Panc1 (cell line): ENCODE measurements at regions not wholly inside any gene's neighbourhood (a gene's known extent, or its start where the extent isn't known, plus 50 kb on each side); places are given as distances from the start of the nearest gene placed in this dataset.

ENCODE experiments used
- POLR2AphosphoS5 ChIP-seq: IDR thresholded peaks from 2 replicates; pipeline ENCODE4 v1.6.1; 2012; ENCODE audit warnings: mild to moderate bottlenecking, low read depth, low read length, moderate library complexity
- SIN3A ChIP-seq: IDR thresholded peaks from 2 replicates; pipeline ENCODE4 v1.6.1; 2012; ENCODE audit warnings: low read depth, mild to moderate bottlenecking, low read length, moderate library complexity, borderline replicate concordance; ENCODE audit not compliant: insufficient read depth
- TF ChIP-seq, protein P1 (sequence below): fragments of 450-650 bp; IDR thresholded peaks from 2 replicates; pipeline ENCODE4 v1.5.1; 2017; ENCODE audit warnings: mild to moderate bottlenecking
- TF ChIP-seq, protein P2 (sequence below), 2 experiments: IDR thresholded peaks; 2 replicates each; pipeline ENCODE4 v1.6.1; 2011 to 2012; ENCODE audit warnings: low read depth in 2 of 2, control low read depth in 1 of 2, low read length in 1 of 2, mild to moderate bottlenecking in 1 of 2, moderate library complexity in 1 of 2; ENCODE audit not compliant: insufficient read depth in 1 of 2

DNA sequence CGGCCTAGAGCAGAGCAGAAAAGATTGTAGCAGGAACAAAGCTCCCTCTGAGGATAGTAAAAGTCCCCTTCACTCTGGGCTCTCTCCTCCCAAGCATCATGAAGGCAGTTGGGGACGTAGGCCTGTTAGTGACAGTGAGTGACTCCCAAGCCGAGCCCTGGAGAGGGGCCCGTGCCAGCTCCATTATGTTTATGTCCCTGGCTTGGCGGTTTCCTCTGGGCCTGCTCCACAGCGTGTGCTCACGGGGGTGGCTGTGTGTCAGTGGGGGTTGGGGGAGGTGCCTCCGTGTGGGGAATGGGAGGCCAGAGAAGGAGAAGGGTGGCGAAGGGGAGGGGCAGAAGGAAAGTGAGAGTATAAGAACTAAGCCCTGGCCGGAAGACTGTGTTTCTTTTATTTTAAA, 170.0 kb upstream of the VASH1 start:
- TF ChIP-seq SIN3A (no peak), POLR2AphosphoS5 (no peak)
- TF ChIP-seq, protein P1, sequence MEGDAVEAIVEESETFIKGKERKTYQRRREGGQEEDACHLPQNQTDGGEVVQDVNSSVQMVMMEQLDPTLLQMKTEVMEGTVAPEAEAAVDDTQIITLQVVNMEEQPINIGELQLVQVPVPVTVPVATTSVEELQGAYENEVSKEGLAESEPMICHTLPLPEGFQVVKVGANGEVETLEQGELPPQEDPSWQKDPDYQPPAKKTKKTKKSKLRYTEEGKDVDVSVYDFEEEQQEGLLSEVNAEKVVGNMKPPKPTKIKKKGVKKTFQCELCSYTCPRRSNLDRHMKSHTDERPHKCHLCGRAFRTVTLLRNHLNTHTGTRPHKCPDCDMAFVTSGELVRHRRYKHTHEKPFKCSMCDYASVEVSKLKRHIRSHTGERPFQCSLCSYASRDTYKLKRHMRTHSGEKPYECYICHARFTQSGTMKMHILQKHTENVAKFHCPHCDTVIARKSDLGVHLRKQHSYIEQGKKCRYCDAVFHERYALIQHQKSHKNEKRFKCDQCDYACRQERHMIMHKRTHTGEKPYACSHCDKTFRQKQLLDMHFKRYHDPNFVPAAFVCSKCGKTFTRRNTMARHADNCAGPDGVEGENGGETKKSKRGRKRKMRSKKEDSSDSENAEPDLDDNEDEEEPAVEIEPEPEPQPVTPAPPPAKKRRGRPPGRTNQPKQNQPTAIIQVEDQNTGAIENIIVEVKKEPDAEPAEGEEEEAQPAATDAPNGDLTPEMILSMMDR = no peak
- TF ChIP-seq, protein P2, sequence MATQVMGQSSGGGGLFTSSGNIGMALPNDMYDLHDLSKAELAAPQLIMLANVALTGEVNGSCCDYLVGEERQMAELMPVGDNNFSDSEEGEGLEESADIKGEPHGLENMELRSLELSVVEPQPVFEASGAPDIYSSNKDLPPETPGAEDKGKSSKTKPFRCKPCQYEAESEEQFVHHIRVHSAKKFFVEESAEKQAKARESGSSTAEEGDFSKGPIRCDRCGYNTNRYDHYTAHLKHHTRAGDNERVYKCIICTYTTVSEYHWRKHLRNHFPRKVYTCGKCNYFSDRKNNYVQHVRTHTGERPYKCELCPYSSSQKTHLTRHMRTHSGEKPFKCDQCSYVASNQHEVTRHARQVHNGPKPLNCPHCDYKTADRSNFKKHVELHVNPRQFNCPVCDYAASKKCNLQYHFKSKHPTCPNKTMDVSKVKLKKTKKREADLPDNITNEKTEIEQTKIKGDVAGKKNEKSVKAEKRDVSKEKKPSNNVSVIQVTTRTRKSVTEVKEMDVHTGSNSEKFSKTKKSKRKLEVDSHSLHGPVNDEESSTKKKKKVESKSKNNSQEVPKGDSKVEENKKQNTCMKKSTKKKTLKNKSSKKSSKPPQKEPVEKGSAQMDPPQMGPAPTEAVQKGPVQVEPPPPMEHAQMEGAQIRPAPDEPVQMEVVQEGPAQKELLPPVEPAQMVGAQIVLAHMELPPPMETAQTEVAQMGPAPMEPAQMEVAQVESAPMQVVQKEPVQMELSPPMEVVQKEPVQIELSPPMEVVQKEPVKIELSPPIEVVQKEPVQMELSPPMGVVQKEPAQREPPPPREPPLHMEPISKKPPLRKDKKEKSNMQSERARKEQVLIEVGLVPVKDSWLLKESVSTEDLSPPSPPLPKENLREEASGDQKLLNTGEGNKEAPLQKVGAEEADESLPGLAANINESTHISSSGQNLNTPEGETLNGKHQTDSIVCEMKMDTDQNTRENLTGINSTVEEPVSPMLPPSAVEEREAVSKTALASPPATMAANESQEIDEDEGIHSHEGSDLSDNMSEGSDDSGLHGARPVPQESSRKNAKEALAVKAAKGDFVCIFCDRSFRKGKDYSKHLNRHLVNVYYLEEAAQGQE (IDR thresholded peaks at IDR 0.05; ENCODE audit: insufficient read depth in 1 of 2, low read depth in 2 of 2, low read length in 1 of 2) = no peak
